GM12864 (cell line): ENCODE measurements at regions not wholly inside any gene's neighbourhood (a gene's known extent, or its start where the extent isn't known, plus 50 kb on each side); places are given as distances from the start of the nearest gene placed in this dataset.

Experiments used
- DNase-seq: peaks from one replicate; pipeline ENCODE4 v3.0.0-alpha.2; 2011; ENCODE audit warnings: low read depth
- H3K4me3 ChIP-seq: 2 replicates; pipeline ENCODE4 v1.5.1; 2011; ENCODE audit warnings: mild to moderate bottlenecking, low read depth, low read length, control low read depth
- TF ChIP-seq, protein P1 (sequence below): IDR thresholded peaks from 2 replicates; pipeline ENCODE4 v1.5.1; 2011; ENCODE audit warnings: low read depth, mild to moderate bottlenecking, moderate library complexity, low read length, control low read depth, inconsistent platforms; ENCODE audit errors: missing control alignments

- no peak overlapping the region for H3K4me3 ChIP-seq
- TF ChIP-seq, protein P1, sequence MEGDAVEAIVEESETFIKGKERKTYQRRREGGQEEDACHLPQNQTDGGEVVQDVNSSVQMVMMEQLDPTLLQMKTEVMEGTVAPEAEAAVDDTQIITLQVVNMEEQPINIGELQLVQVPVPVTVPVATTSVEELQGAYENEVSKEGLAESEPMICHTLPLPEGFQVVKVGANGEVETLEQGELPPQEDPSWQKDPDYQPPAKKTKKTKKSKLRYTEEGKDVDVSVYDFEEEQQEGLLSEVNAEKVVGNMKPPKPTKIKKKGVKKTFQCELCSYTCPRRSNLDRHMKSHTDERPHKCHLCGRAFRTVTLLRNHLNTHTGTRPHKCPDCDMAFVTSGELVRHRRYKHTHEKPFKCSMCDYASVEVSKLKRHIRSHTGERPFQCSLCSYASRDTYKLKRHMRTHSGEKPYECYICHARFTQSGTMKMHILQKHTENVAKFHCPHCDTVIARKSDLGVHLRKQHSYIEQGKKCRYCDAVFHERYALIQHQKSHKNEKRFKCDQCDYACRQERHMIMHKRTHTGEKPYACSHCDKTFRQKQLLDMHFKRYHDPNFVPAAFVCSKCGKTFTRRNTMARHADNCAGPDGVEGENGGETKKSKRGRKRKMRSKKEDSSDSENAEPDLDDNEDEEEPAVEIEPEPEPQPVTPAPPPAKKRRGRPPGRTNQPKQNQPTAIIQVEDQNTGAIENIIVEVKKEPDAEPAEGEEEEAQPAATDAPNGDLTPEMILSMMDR = no peak
- DNase-seq = no peak
Observed at GRCh38 chr13:58187881-58188280, 556.3 kb downstream of the PCDH17 start.

DNA sequence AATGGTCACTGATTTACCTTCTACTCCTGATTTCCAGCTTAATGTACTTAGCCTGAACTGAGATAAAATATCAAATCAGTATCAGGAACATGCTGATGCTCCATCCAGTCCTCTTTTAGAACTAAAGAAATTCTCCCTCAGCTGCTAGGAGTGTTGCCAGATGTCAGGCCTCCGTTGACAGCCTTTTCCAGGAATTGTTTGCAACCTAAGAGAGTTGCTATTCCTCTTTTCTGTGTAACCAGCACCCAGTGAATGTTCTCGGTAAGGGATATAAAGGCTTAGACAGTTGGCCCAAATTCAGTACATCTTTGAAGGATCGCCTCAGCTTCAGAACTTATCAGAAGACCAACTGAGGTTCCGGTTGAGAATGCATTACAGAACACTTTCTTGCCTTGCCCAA is 559.0 kb downstream of the PCDH17 start:
- no peak overlapping the region for H3K4me3 ChIP-seq
- TF ChIP-seq, protein P1 = no peak
- DNase-seq = no peak

- H3K4me3 ChIP-seq = no peak overlapping the region
- TF ChIP-seq, protein P1 = no peak
- no peak for DNase-seq
Observed at GRCh38 chr13:58191754-58192153, 560.2 kb downstream of the PCDH17 start.

DNA sequence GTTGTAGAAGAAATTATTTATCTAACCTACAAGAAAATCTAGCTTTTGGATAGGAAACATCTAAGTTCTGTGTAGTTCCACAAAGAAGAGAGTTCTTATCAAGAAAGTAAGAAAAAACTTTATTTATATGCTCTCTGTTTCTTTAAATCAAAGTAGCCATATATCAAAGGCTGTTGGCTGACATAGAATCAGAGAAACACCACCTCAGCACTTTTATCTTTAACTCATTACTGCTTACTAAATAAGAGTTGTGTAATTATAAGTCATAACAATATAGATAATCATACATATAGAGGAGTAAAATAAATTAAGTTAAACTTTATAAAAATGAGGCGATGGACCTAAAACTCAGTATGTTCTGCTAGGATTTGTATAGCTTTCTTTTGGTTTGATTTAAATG is 570.6 kb downstream of the PCDH17 start:
- no peak for DNase-seq
- TF ChIP-seq, protein P1 = no peak
- H3K4me3 ChIP-seq = no peak overlapping the region

DNA sequence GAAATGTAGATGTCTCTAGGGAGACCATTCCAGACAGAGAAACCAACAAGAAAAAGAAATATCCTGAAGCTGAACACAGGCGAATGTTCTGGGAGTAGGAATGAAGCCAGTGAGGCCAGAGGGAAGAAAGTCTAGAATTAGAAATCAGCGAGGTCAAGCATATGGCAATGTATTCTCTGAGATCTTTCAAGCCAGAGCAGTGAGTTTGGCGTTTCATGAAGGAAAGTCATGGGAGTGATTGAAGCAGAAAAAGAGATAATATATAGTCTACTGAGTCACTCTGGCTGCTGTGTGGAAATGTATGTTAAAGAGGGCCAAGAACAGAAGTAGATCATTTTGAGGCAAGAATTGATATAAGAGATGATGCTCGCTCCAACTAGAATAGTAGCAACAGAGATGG is 576.0 kb downstream of the PCDH17 start:
- DNase-seq = no peak
- TF ChIP-seq, protein P1 = no peak
- no peak overlapping the region for H3K4me3 ChIP-seq

- DNase-seq = no peak
- TF ChIP-seq, protein P1 = no peak
Observed at GRCh38 chr13:58235454-58235853, 603.9 kb downstream of the PCDH17 start.

GRCh38 chr13:58238972-58239773 is 607.6 kb downstream of the PCDH17 start:
- no peak for DNase-seq
- H3K4me3 ChIP-seq = no peak overlapping the region
- TF ChIP-seq, protein P1 = no peak

More at GRCh38 chr13:58235454-58235853, 603.9 kb downstream of the PCDH17 start:
- no peak overlapping the region for H3K4me3 ChIP-seq
